CD4-positive, alpha-beta T cell treated with Interleukin-6 at 100 ng/mL for 8 hours (primary cell): ENCODE measurements at regions not wholly inside any gene's neighbourhood (a gene's known extent, or its start where the extent isn't known, plus 50 kb on each side); places are given as distances from the start of the nearest gene placed in this dataset.

Experiments
- DNase-seq: peaks from one replicate; pipeline ENCODE4 v3.0.0-alpha.2; 2020; ENCODE audit warnings: mixed read lengths, low spot score

DNA sequence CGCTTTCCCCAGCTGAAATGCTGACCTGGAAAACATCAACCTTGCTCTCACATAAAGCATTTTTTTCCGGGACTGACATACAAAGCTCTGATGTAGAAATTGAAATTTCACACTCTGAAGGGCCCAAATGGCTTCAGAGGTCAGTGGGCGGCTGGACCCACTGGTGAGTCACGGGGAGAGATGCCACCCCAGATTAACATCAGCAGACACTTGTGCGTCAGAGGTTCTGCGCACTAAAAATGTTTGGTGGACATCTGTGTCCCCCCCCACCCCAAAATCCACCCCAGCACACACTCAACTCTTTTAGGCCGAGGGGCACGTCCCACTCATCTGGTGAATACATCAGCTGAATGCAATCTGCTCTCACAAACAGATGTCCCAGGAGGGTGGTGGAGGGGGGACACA, 208.9 kb downstream of the ASB1 start:
- DNase-seq = no peak

- DNase-seq = no peak
These were observed 209.7 kb downstream of the ASB1 start for GRCh38 chr2:238636269-238637073.

DNA sequence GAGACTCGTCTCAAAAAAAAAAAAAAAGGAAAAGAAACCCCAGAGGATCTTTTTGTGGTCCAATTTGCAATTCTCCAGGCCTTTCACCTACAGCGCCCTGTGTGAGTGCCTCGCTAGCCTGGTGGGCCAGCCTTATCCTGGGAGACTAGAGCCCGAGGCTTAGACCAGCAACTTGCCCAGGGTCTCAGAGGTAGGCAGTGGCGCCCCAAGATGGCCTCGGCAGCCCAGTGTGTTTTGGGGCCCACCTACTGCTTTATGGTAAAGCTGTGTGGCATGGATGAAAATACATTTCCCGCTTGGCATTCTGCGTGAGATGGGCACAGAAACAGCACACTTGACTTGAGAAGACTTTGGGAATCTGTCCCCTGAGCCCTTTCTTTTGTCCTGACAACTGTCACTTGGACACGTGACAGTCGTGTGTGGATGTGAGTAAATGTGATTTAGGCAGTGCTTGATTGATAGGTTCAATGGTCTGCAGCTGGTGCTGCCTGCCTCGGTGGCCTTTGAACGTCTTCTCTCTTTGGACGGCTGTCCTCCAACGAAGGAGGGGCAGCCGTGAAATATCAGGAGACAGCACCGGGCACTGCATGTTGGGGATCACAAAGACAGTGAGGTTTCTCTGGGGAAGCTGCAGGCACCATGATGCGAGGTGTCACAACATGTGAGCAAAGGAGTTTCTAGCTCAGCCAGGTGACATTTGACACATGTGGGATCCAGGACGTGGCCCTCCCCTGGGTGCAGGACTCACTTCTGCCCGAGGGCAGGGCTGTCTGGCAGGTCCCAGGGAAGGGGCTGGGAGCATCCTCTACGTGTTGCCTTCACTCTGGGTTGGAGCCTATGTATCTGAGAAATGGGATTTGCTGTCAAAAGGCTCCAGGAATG, 209.5 kb upstream of the TWIST2 start:
- no peak for DNase-seq

DNA sequence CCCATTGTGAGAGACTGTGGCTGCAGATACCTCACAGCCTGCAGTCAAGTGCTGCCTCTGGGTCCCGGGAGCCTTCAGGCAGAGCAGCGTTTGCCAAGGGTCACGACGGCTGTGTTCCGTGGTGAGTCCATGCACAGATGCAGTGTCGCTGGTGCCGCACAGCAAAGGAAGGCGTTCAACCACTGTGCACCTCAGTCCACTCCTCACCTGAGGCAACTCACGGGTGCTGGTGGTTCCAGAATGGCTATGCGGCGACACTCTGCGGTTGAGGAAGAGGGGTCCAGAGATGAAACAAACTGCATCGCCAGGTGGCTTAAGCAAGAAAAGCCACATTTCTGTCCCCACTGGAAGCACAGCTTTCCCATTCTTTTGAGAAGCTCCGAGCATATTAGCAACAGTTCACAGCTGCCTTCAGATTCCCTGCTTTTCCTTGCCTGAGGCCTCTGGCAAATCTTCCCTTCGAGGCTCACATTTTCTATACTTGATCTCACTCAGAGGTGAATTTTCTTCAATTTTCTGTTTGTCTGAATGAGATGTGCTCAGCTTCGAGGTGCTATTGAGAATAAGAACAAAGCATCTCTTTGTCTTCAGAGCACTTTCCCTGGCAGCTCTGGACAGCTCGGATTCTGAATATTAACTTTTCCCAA, 208.8 kb upstream of the TWIST2 start:
- no peak for DNase-seq

DNA sequence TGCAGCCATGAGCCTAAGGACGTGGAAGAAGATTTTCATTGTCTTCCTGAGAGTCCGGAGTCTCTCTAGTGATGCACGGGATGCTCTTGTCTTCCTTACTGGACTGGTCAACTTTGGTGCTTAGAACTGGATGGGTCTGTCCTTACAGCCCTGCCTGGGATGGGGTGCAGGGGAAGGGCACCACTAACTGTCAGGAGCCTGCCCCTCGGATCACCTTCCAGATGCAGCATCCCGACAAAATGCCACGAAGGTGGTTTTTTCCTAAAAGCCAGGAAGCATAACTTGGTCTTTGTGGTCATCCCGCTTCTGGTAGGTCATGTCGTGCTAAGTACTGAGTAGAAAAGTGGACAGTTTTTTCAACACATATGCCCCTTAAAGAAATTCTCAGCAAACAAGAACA, 207.4 kb upstream of the TWIST2 start:
- no peak for DNase-seq

- no peak for DNase-seq
These were observed 204.9 kb upstream of the TWIST2 start for GRCh38 chr2:238642973-238643372.

GRCh38 chr2:238643400-238643907, 204.4 kb upstream of the TWIST2 start:
- DNase-seq = no peak

DNA sequence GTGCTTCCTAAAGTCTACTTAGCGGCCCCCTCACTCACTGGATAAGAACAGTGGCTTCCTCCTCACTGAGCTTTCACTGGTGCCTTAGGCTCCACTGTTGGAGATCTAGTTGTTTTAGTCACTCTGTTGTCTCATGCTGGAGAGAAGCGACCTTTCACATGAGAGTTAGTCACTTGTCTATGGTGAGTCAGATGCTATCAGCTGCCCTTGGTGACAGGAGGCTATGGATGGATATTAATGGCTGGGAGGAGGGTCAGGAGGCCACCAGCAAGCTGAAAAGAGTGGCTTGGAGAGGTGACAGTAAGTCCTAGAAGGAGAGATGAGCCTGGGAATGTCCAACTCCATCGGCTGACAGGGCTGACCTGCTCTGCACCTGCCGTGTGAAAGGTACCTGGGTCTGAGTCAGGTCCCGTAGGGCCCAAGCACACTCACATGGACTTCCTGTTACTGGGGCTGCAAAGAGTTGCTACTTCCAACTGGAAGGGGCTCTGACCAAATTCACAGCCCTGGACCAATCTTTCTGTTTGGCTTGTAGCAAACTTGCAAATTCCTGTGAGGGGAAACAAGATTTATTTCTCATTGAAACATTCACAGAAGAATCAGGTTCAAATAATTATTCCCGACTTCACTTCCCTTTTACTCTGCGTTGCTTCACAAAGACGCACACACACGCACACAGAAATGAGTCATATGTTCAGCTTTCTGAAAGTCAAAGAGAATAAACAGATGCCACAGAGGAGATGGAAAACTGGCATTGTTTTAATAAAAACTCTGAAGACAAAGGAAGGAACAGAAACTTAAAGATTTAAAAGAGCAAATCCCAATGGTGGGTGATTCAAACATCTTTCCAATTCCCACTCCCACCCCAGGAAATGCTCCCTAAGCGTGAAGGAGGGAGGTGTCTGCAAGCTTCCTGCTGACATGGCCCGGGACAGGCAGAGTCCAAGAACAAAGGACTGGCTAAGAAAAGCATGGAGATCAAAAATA, 203.5 kb upstream of the TWIST2 start:
- no peak for DNase-seq

- no peak for DNase-seq
These were observed 202.8 kb upstream of the TWIST2 start for GRCh38 chr2:238645095-238645494.

DNA sequence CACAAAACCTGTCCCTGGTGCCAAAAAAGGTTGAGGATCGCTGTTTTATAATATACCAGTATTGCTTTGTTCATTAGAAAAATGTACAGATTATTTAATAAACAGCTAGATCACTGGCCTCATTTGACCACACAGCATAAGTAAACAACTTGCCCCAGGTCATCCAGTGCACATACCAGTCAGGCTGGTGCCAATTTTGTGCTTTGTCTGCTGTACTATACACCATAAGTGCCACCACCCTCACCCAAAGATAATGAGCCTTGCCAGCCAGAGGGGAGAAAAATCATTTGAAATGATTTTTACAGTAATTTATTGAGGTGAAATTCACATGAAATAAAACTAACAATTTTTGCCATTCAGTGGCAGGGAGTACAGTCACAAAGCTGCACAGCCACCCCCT, 202.2 kb upstream of the TWIST2 start:
- DNase-seq = no peak

DNA sequence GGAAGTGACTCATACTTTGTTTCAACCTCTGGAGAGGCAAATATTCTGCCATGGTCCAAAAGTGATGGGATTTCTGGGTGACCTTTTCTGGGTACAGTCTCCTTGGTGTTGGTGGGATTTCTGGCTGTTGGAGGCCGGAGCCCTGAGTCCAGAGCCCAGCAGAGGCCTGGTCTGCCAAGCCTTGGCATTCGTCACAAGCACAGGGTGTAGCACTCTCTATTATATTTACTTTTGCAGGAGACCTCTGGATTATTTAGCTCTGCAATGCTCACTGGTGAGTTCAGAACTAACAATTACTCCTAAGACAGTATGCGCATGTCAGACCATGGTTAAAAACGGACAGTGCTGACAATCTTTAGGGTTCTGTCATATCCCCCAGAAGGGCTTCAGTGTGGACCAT, 201.6 kb upstream of the TWIST2 start:
- DNase-seq = no peak

DNA sequence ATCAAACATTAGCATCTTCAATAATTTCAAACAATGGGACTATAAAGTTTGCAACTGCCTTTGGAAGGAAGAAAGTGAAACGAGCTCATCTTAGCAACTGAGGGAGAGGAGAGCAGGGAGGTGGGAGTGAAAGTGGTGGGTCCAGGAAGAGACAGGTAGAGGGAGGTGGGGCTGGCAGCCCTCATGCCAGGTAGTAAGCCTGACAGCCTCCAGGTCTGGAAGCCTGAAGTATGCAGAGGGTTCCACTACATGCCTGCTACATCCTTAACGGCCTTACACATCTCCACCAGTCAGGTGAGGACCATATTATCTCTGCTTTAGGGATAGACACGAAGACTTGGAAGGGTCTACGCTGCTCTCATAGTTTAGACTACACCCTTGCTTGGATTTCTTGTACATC, 201.1 kb upstream of the TWIST2 start:
- DNase-seq = no peak

DNA sequence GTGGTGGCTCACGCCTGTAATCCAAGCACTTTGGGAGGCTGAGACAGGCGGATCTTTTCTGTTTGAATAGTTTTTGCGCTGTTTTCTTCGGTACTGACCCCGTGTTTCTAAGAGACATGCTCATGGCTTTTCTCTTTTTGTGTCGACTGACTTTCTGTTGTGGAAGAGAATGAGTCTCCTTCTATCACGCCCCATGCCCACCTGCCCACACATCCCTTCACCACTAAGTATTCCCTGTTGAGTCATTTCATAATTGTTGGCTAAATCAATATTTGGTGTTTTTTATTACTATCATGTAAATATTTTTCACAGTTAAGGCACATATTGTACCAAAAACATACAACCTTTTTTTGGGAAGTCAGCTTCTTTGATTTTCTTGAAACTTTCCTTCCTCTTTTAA, 198.8 kb upstream of the TWIST2 start:
- DNase-seq = no peak

DNA sequence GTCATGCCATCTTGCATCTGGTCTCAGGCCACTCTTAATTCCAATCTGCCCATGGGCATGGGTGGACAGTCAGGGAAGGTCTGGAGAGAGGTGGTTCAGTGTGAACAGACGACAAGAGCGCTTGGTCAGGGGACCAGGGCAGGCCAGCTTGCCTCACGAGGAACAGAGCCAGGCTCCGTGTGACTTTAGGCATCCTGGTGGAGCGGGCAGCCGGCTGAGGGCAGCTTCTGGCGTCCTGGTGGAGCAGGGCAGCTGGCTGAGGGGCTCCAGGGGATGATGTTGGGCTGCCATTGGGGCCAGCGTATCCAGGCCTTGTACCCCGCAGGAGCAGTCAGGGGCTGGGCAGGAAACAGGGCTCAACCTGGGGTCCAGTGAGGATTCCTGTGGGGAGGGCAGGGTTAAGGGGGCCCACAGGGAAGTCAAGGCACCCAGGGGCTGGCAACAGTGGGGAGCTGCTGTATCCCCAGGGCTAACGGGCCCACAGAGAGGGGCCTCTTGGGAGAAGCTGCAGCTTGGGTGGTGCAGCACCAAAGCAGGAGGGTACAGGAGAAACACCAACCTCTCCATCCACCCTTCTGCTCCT, 197.9 kb upstream of the TWIST2 start:
- no peak for DNase-seq

DNA sequence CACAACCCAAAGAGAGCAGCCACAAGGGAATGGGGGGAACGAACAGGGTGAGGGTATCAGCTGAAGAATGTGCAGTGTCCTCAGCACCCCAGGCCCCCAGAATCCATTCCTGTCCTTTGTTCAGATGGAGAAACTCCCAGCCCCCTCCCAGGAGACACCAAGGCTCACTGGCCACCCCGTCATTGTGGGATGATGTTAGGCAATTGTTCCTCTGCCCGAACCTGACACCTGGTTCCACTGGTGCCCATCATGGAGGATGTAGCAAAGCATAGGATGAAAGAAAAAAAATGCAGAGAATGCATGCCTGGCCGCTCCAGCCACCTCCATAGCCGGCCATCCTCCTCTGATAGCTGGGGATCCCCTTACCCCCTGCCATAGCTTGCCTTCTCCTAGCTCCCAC, 197.3 kb upstream of the TWIST2 start:
- DNase-seq = no peak

DNA sequence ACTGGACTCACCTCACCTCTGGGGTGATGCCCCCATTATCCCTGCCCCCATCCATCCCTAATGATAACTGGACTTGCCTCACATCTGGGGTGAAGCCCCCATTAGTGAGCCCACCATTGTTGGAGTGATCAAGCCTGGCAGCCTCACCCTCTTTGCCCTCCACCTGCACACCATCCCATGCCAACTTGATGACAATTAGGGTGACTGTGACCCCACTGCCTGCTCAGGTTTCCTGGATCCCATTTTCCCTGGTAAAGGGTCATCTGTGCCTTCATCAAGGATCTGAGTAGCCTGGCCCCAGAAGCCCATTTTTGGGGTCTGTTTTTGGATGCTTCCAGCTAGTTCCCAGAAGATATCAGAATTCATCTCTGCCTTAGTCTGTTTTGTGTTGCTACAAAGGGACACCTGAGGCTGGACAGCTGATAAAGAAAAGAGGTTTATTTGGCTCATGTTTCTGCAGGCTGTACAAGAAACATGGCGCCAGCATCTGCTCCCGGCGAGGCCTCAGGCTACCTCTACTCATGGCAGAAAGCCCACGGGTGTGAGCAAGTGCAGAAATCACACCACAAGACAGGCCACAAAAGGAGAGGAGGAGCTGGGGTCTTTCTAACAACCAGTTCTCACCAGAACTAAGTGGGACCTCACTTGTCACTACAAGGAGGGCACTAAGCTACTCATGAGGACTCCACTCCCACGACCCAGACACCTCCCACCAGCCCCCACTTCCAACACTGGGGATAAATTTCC, 196.4 kb upstream of the TWIST2 start:
- no peak for DNase-seq

GRCh38 chr2:238652053-238652770, 195.7 kb upstream of the TWIST2 start:
- DNase-seq = no peak

GRCh38 chr2:238652771-238653157, 195.1 kb upstream of the TWIST2 start:
- no peak for DNase-seq

DNA sequence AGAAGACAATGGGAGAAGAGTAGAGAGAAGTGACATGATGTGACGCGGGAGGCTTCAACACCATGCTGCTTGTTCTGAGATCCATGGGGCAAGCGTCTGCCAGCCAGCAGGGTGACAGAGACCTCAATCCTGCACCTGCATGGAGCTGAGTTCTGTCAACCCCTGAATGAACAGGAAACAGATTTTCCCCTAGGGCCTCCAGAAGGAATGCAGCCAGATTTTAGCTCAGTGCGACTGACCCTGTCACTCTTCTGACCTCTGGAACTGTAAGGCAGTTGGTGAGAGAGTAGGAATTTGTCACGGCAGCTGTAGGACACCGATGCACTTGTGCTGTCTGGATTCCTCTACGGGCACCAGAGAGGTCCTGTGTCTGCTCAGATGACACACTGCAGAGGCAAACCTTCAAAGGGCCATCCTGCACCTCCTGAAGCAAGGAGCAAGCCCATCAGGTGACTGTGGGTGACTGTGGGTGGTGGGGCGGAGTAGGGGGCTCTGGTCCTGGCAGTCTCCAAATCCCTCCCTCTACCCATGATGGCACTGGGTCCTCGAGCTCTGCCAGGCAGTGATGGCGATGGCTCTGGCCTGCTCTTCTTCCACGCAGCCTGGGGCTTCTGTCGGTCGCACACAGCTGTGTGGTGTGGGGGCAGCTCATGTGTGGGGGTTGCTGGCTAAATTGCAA, 194.3 kb upstream of the TWIST2 start:
- no peak for DNase-seq
